ENCODE measurements at regions not wholly inside any gene's neighbourhood (a gene's known extent, or its start where the extent isn't known, plus 50 kb on each side); places are given as distances from the start of the nearest gene placed in this dataset.

GRCh38 chr6:76631622-76632021, 559.2 kb upstream of the IMPG1 start:
- TF ChIP-seq POLR2AphosphoS5 (IDR thresholded peaks at IDR 0.05; ENCODE audit: low read depth, low read length) = no peak
- TF ChIP-seq POLR2A (IDR thresholded peaks at IDR 0.05; ENCODE audit: low read depth, low read length) = no peak

Measured in GM12891 (cell line).